DOHH2 (cell line): ENCODE measurements at regions not wholly inside any gene's neighbourhood (a gene's known extent, or its start where the extent isn't known, plus 50 kb on each side); places are given as distances from the start of the nearest gene placed in this dataset.

Source experiments
- CTCF ChIP-seq: fragments of 200-600 bp; sonication (generic); IDR thresholded peaks from one replicate; pipeline ENCODE4 v1.5.1; 2014; ENCODE audit warnings: antibody characterized with exemption, mild to moderate bottlenecking, low read depth, low read length; ENCODE audit not compliant: poor library complexity, severe bottlenecking
- EZH2phosphoT487 ChIP-seq: fragments of 200-600 bp; sonication (generic); IDR thresholded peaks from 2 replicates; pipeline ENCODE4 v1.6.1; 2017; ENCODE audit warnings: borderline replicate concordance, mild to moderate bottlenecking, antibody characterized with exemption, low read length, moderate library complexity, mixed read lengths

GRCh38 chr4:34091451-34091850 is 2152.9 kb downstream of the ARAP2 start:
- TF ChIP-seq CTCF (no peak), EZH2phosphoT487 (no peak)
